ENCODE measurements at regions not wholly inside any gene's neighbourhood (a gene's known extent, or its start where the extent isn't known, plus 50 kb on each side); places are given as distances from the start of the nearest gene placed in this dataset.

DNA sequence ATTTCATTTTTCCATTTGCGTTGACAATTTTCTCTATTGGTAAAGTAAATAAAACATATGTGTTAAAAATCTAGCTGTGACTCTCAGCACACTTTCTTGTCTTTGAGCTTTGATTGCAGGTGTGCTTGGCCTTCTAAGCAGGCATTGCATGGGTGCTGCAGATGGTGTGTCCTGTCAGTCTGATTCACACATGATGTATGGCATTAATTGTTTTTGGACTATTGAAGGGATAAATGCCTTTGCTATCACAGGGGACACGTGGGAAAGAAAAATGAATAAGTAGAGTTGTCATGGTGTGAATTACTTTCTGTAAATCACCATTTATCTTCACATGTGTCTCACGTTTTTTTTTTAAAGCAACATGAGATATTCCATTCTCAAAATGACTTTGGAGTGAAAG lies 211.3 kb upstream of the NAV3 start:
- CTCF ChIA-PET, result no interaction called here
- SMC1A ChIA-PET (ENCODE audit: uncharacterized antibody, unreplicated experiment), result interaction anchor here (1.0 to 1.2 kb wide), 2 partner anchors 91 to 306 kb away, joined by 3 read pairs; no protein-coding TSS in a partner anchor

More for the DNA sequence above, 211.3 kb upstream of the NAV3 start:
- ATAC-seq (no peak), FAIRE-seq (no peak), DNase-seq (ENCODE audit: low read depth, low spot score) (no peak)
- WGBS (ENCODE audit: insufficient coverage, insufficient replicate concordance, low lambda C conversion rate, missing lambda C conversion rate), result 0% methylated on average over 3 of the region's 3 CpGs
- intact Hi-C loops (cut with micrococcal nuclease; ENCODE audit: unreplicated experiment), result no loop called here
- no TSS peak for BruUV-seq (replicated peaks)
- H3K36me3 ChIP-seq (ENCODE audit: control insufficient read depth in 2 of 2, insufficient read depth in 2 of 2, low read length in 1 of 2), result no peaks in the 10 kb centered on the region
- H3K4me3 ChIP-seq, result no peak overlapping the region
- no peaks in the 10 kb centered on the region for H4K20me1 ChIP-seq (ENCODE audit: control insufficient read depth, insufficient read depth)
- H2AFZ ChIP-seq (ENCODE audit: control insufficient read depth, low read depth, low read length), result no peak overlapping the region
- no peaks in the 10 kb centered on the region for H3K9me3 ChIP-seq (replicated peaks; ENCODE audit: control insufficient read depth, insufficient read depth, low read length)
- no peaks in the 10 kb centered on the region for H3K4me1 ChIP-seq (ENCODE audit: control insufficient read depth, insufficient read depth, low read length)
- no peaks in the 10 kb centered on the region for H3K79me2 ChIP-seq (ENCODE audit: control insufficient read depth, insufficient read depth, low read length)
- no peak overlapping the region for H3K9ac ChIP-seq (ENCODE audit: control insufficient read depth, insufficient read depth, low read length)
- TF ChIP-seq SP1 (IDR thresholded peaks at IDR 0.05; ENCODE audit: low read depth, low read length), result no peak
- TF ChIP-seq MYC (IDR thresholded peaks at IDR 0.05; ENCODE audit: insufficient read depth, insufficient read length, insufficient replicate concordance, low read length, severe bottlenecking), result no peak
- no peak for TF ChIP-seq SREBF1 (IDR thresholded peaks at IDR 0.05; ENCODE audit: low read length)
- no peak for TF ChIP-seq IKZF2 (IDR thresholded peaks at IDR 0.05)
- no peak for TF ChIP-seq HDAC2 (IDR thresholded peaks at IDR 0.05)
- no peak for TF ChIP-seq ZNF622 (IDR thresholded peaks at IDR 0.05)
- TF ChIP-seq CHD2 (IDR thresholded peaks at IDR 0.05; ENCODE audit: borderline replicate concordance, low read depth, low read length), result no peak
- no peak for TF ChIP-seq BCLAF1 (IDR thresholded peaks at IDR 0.05)
- TF ChIP-seq POLR2A (IDR thresholded peaks at IDR 0.05; ENCODE audit: low read depth, low read length), result no peak
- TF ChIP-seq NFYA (IDR thresholded peaks at IDR 0.05; ENCODE audit: borderline replicate concordance, low read depth, low read length), result no peak
- no peak for TF ChIP-seq ZSCAN29 (IDR thresholded peaks at IDR 0.05)
- TF ChIP-seq TBL1XR1 (IDR thresholded peaks at IDR 0.05; ENCODE audit: low read depth, low read length), result no peak
- TF ChIP-seq, protein P1, sequence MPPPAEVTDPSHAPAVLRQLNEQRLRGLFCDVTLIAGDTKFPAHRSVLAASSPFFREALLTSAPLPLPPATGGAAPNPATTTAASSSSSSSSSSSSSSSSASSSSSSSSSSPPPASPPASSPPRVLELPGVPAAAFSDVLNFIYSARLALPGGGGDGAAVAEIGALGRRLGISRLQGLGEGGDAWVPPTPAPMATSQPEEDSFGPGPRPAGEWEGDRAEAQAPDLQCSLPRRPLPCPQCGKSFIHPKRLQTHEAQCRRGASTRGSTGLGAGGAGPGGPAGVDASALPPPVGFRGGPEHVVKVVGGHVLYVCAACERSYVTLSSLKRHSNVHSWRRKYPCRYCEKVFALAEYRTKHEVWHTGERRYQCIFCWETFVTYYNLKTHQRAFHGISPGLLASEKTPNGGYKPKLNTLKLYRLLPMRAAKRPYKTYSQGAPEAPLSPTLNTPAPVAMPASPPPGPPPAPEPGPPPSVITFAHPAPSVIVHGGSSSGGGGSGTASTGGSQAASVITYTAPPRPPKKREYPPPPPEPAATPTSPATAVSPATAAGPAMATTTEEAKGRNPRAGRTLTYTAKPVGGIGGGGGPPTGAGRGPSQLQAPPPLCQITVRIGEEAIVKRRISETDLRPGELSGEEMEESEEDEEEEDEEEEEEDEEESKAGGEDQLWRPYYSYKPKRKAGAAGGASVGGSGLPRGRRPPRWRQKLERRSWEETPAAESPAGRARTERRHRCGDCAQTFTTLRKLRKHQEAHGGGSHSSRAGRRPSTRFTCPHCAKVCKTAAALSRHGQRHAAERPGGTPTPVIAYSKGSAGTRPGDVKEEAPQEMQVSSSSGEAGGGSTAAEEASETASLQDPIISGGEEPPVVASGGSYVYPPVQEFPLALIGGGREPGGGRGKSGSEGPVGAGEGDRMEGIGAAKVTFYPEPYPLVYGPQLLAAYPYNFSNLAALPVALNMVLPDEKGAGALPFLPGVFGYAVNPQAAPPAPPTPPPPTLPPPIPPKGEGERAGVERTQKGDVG (CRISPR knock-in tag; IDR thresholded peaks at IDR 0.05), result no peak
- in situ Hi-C loops (cut with MboI), result no loop called here
- H3K27ac ChIP-seq (ENCODE audit: control insufficient read depth, insufficient read depth), result no peak overlapping the region
- H3K4me2 ChIP-seq (ENCODE audit: control insufficient read depth, insufficient read depth), result no peak overlapping the region
- POLR2A ChIA-PET, result no interaction called here
- RAD21 ChIA-PET (ENCODE audit: unreplicated experiment), result no interaction called here
- no peaks in the 10 kb centered on the region for H3K27me3 ChIP-seq (replicated peaks in 1 of 2; ENCODE audit: control insufficient read depth in 2 of 2, insufficient read depth in 2 of 2, low read length in 1 of 2)

Measured in GM12878 (cell line).